ENCODE measurements at regions not wholly inside any gene's neighbourhood (a gene's known extent, or its start where the extent isn't known, plus 50 kb on each side); places are given as distances from the start of the nearest gene placed in this dataset.

DNA sequence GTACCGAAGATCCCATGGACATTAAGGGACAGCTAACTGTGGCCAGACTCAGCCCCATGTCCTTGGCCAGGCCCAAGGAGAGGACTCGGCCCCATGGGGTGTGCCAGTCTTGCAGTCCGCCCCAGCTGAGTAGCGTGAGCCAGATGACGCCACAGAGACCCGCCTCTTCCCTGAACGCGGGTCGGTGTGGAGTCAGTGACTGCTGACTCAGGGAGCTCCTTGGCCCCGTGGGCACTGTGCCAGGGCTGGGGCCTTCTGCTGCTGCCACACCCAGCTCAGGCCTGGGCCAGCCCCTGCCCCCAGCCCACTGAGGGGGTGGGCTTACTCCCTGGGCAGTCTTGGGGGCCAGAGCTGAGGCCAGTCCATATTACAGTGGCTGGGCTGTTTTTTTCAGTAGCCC is 52.8 kb downstream of the PLXNA1 start:
- no peaks in the 10 kb centered on the region for H3K9me3 ChIP-seq (replicated peaks; ENCODE audit: control insufficient read depth, insufficient read depth, low read length)
- POLR2A ChIA-PET = no interaction called here
- no peak overlapping the region for H3K9ac ChIP-seq (replicated peaks; ENCODE audit: extremely low read depth, insufficient read depth, low read length)
- intact Hi-C loops (cut with micrococcal nuclease) (no loop called here), dilution Hi-C loops (cut with MboI; ENCODE audit: extremely low pct_ligation_motif_present, low sequenced_read_pairs) (no loop called here)
- TF ChIP-seq EZH2 (IDR thresholded peaks at IDR 0.05; ENCODE audit: borderline replicate concordance, low read depth, low read length, severe bottlenecking) = no peak
- no peak for TF ChIP-seq POLR2A (IDR thresholded peaks at IDR 0.05; ENCODE audit: low read depth, low read length)
- TF ChIP-seq JUN (IDR thresholded peaks at IDR 0.05; ENCODE audit: borderline replicate concordance, insufficient read depth, insufficient read length, low read depth) = no peak
- no peak for TF ChIP-seq FOS (IDR thresholded peaks at IDR 0.05; ENCODE audit: borderline replicate concordance, insufficient read depth, low read length)
- no peak for TF ChIP-seq GATA2 (IDR thresholded peaks at IDR 0.05; ENCODE audit: insufficient read depth, insufficient read length, low read depth, low read length)
- TF ChIP-seq, protein P1, sequence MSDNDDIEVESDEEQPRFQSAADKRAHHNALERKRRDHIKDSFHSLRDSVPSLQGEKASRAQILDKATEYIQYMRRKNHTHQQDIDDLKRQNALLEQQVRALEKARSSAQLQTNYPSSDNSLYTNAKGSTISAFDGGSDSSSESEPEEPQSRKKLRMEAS (IDR thresholded peaks at IDR 0.05; ENCODE audit: insufficient read depth, insufficient read length) = no peak
- no peak for TF ChIP-seq MYC (IDR thresholded peaks at IDR 0.05; ENCODE audit: low read depth, low read length)
- TF ChIP-seq, protein P2, sequence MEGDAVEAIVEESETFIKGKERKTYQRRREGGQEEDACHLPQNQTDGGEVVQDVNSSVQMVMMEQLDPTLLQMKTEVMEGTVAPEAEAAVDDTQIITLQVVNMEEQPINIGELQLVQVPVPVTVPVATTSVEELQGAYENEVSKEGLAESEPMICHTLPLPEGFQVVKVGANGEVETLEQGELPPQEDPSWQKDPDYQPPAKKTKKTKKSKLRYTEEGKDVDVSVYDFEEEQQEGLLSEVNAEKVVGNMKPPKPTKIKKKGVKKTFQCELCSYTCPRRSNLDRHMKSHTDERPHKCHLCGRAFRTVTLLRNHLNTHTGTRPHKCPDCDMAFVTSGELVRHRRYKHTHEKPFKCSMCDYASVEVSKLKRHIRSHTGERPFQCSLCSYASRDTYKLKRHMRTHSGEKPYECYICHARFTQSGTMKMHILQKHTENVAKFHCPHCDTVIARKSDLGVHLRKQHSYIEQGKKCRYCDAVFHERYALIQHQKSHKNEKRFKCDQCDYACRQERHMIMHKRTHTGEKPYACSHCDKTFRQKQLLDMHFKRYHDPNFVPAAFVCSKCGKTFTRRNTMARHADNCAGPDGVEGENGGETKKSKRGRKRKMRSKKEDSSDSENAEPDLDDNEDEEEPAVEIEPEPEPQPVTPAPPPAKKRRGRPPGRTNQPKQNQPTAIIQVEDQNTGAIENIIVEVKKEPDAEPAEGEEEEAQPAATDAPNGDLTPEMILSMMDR (IDR thresholded peaks at IDR 0.05; ENCODE audit: extremely low read depth in 1 of 2, insufficient read depth in 1 of 2, low read depth in 1 of 2, low read length in 2 of 2) = no peak
- no peak for TF ChIP-seq POLR2AphosphoS5 (IDR thresholded peaks at IDR 0.05; ENCODE audit: insufficient read depth, low read depth, low read length)
- H3K36me3 ChIP-seq (ENCODE audit: control insufficient read depth in 2 of 2, extremely low read depth in 1 of 2, insufficient read depth in 2 of 2, low read length in 2 of 2) = no peaks in the 10 kb centered on the region
- no peaks in the 10 kb centered on the region for H4K20me1 ChIP-seq (replicated peaks; ENCODE audit: control insufficient read depth, extremely low read depth, insufficient read depth, low read length)
- H3K79me2 ChIP-seq (ENCODE audit: control insufficient read depth, insufficient read depth, low read length) = no peaks in the 10 kb centered on the region
- no peaks in the 10 kb centered on the region for H3K4me1 ChIP-seq (ENCODE audit: control insufficient read depth, extremely low read depth, insufficient read depth, low read length)
- no peaks in the 10 kb centered on the region for H3K27me3 ChIP-seq (ENCODE audit: control insufficient read depth in 2 of 2, insufficient read depth in 2 of 2, low read length in 2 of 2)
- no peak for DNase-seq (ENCODE audit: low read depth, low spot score)
- no peaks in the 10 kb centered on the region for H3K9me1 ChIP-seq (replicated peaks; ENCODE audit: control insufficient read depth, extremely low read depth, insufficient read depth, low read length)
- no peak overlapping the region for H3K27ac ChIP-seq (ENCODE audit: insufficient read depth, low read depth, low read length)
- no peak overlapping the region for H3K4me3 ChIP-seq (replicated peaks in 1 of 3; ENCODE audit: insufficient read depth in 1 of 3, low read depth in 1 of 3, low read length in 3 of 3)
- CTCF ChIA-PET = interaction anchor here (1.0 kb wide), 1 partner anchor 284 kb away, joined by 3 read pairs; no protein-coding TSS in a partner anchor
- peak; percentile 67 for FAIRE-seq
- H2AFZ ChIP-seq (ENCODE audit: low read depth, low read length) = peak overlapping the region; percentile 44
- BruUV-seq (replicated peaks) = no TSS peak
- H3K4me2 ChIP-seq (ENCODE audit: insufficient read depth, low read length) = no peak overlapping the region
